ENCODE measurements at regions not wholly inside any gene's neighbourhood (a gene's known extent, or its start where the extent isn't known, plus 50 kb on each side); places are given as distances from the start of the nearest gene placed in this dataset.

DNA sequence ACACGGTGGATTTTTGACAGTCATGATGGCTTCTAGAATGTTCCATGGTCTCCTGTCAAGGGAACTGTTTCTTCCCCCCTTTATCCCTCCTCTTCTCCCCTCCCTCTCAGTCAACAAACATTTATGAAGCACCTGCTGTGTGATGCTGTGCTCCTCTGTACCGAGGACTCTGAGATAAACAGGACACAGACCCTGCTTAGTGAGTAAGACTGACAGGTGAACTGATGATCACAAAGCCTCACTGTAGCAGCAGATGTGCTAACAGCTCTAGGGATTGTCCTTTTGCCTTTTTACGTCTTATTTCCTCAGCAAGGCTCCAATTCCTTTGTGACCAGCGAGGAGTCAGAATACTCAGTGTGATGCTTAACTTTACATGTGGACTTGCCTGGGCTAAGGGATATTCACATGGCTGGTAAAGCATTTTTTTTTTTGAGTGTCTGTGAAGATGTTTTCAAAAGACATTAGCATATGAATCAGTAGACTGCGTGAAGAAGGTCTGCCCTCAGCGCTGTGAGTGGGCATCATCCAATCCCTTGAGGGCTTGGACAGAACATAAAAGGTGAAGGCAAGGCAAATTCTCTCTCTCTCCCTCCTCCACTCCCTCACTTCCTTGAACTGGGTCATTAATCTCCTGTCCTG, 170.1 kb downstream of the ADRA2A start:
- POLR2A ChIA-PET (ENCODE audit: partially characterized antibody): no interaction called here
- no peak for FAIRE-seq

More for the DNA sequence above, 170.1 kb downstream of the ADRA2A start:
- H4K91ac ChIP-seq (replicated peaks; ENCODE audit: insufficient read length, low read length): no peak overlapping the region
- H3K4me2 ChIP-seq (ENCODE audit: insufficient read depth in 1 of 2, low read depth in 2 of 2, low read length in 2 of 2): no peak overlapping the region
- WGBS, 2 experiments (ENCODE audit: extremely low coverage in 1 of 2, insufficient coverage in 1 of 2, insufficient read length in 1 of 2, insufficient replicate concordance in 2 of 2, low coverage in 1 of 2, low lambda C conversion rate in 2 of 2, missing lambda C conversion rate in 1 of 2): 75% methylated on average over 6 of the region's 6 CpGs; no CpG with 5 or more reads in 1 of the 2 experiments
- no peak overlapping the region for H3K4ac ChIP-seq (replicated peaks; ENCODE audit: insufficient read length, low read depth, low read length)
- H2AK5ac ChIP-seq (ENCODE audit: low read depth, low read length): no peak overlapping the region
- no peak overlapping the region for H4K8ac ChIP-seq (ENCODE audit: extremely low read depth, insufficient read depth, low read length)
- H3K14ac ChIP-seq (ENCODE audit: insufficient read length): no peak overlapping the region
- H3K9me3 ChIP-seq (ENCODE audit: insufficient read depth in 2 of 2, low read depth in 1 of 2, low read length in 1 of 2): no peaks in the 10 kb centered on the region
- no peaks in the 10 kb centered on the region for H3K27me3 ChIP-seq (replicated peaks in 1 of 4; ENCODE audit: control insufficient read depth in 3 of 4, extremely low read depth in 1 of 4, insufficient read depth in 3 of 4, low read length in 3 of 4)
- no peak overlapping the region for H2BK15ac ChIP-seq (ENCODE audit: low read length)
- H3K9ac ChIP-seq (replicated peaks in 1 of 4; ENCODE audit: extremely low read depth in 1 of 4, low read depth in 3 of 4, low read length in 3 of 4): no peak overlapping the region
- H2BK120ac ChIP-seq (replicated peaks; ENCODE audit: low read depth, low read length): no peak overlapping the region
- no peak for DNase-seq (ENCODE audit: low read depth in 1 of 2, low spot score in 2 of 2)
- H3K27ac ChIP-seq (ENCODE audit: low read depth, low read length): no peak overlapping the region
- CTCF ChIA-PET (ENCODE audit: partially characterized antibody): interaction anchor here (0.7 to 1.8 kb wide), 3 partner anchors 9 to 224 kb away, joined by 4 to 5 read pairs (median 4); partner anchors contain the start of gene ADRA2A
- no peaks in the 10 kb centered on the region for H4K20me1 ChIP-seq (replicated peaks in 1 of 2; ENCODE audit: control insufficient read depth in 1 of 2, insufficient read depth in 2 of 2, low read length in 2 of 2)
- no peaks in the 10 kb centered on the region for H3K36me3 ChIP-seq (ENCODE audit: control insufficient read depth in 2 of 4, insufficient read depth in 4 of 4, low read length in 3 of 4)
- no peak overlapping the region for H2BK20ac ChIP-seq (ENCODE audit: low read length)
- no peaks in the 10 kb centered on the region for H3K79me1 ChIP-seq (ENCODE audit: low read depth, low read length)
- H3K23ac ChIP-seq (ENCODE audit: insufficient read length): no peak overlapping the region
- no peak overlapping the region for H2BK5ac ChIP-seq (ENCODE audit: low read depth, low read length)
- no peaks in the 10 kb centered on the region for H3K79me2 ChIP-seq (ENCODE audit: control insufficient read depth in 1 of 2, insufficient read depth in 2 of 2, low read length in 2 of 2)
- H2BK12ac ChIP-seq (ENCODE audit: low read depth, low read length): no peak overlapping the region
- no peak overlapping the region for H3K4me3 ChIP-seq (ENCODE audit: extremely low read depth in 1 of 4, insufficient read depth in 2 of 4, low read depth in 3 of 4, low read length in 4 of 4)
- no peak overlapping the region for H2AFZ ChIP-seq (ENCODE audit: low read length)
- H3K23me2 ChIP-seq (ENCODE audit: low read depth, low read length): no peaks in the 10 kb centered on the region
- H3K18ac ChIP-seq (ENCODE audit: extremely low read depth, low read length): no peak overlapping the region
- H3K56ac ChIP-seq (replicated peaks; ENCODE audit: insufficient read length, low read depth, low read length): no peak overlapping the region
- no peak overlapping the region for H4K5ac ChIP-seq (ENCODE audit: insufficient read length, low read depth, low read length)
- peaks cover 0 to 5% (median 0%) of the 10 kb centered on the region in 4 experiments; a peak in 1 of 7 replicates for H3K4me1 ChIP-seq (replicated peaks in 1 of 4; ENCODE audit: control insufficient read depth in 3 of 4, insufficient read depth in 4 of 4, low read length in 3 of 4)

All from H1 (cell line).